ENCODE measurements at regions not wholly inside any gene's neighbourhood (a gene's known extent, or its start where the extent isn't known, plus 50 kb on each side); places are given as distances from the start of the nearest gene placed in this dataset.

GRCh38 chr10:106224676-106225075 is 939.8 kb downstream of the SORCS1 start:
- H2BK5ac ChIP-seq (ENCODE audit: low read depth, low read length), result no peak overlapping the region
- no peak for FAIRE-seq
- H3K79me2 ChIP-seq (ENCODE audit: control insufficient read depth in 1 of 2, insufficient read depth in 2 of 2, low read length in 2 of 2), result no peaks in the 10 kb centered on the region
- no peak overlapping the region for H2BK15ac ChIP-seq (ENCODE audit: low read length)
- no peak overlapping the region for H3K4me2 ChIP-seq (ENCODE audit: insufficient read depth in 1 of 2, low read depth in 2 of 2, low read length in 2 of 2)
- no peaks in the 10 kb centered on the region for H3K36me3 ChIP-seq (ENCODE audit: control insufficient read depth in 2 of 4, insufficient read depth in 4 of 4, low read length in 3 of 4)
- DNase-seq (ENCODE audit: low read depth in 1 of 2, low spot score in 2 of 2), result no peak
- no peak overlapping the region for H3K4ac ChIP-seq (replicated peaks; ENCODE audit: insufficient read length, low read depth, low read length)
- no peak overlapping the region for H4K5ac ChIP-seq (ENCODE audit: insufficient read length, low read depth, low read length)
- no peak overlapping the region for H3K23ac ChIP-seq (ENCODE audit: insufficient read length)
- no peak overlapping the region for H2AK5ac ChIP-seq (ENCODE audit: low read depth, low read length)
- H3K9ac ChIP-seq (replicated peaks in 1 of 4; ENCODE audit: extremely low read depth in 1 of 4, low read depth in 3 of 4, low read length in 3 of 4), result no peak overlapping the region
- no peak overlapping the region for H4K8ac ChIP-seq (ENCODE audit: extremely low read depth, insufficient read depth, low read length)
- H3K4me1 ChIP-seq (replicated peaks in 1 of 4; ENCODE audit: control insufficient read depth in 3 of 4, insufficient read depth in 4 of 4, low read length in 3 of 4), result no peaks in the 10 kb centered on the region
- no peak overlapping the region for H4K91ac ChIP-seq (replicated peaks; ENCODE audit: insufficient read length, low read length)
- no peak overlapping the region for H3K4me3 ChIP-seq (ENCODE audit: extremely low read depth in 1 of 4, insufficient read depth in 2 of 4, low read depth in 3 of 4, low read length in 4 of 4)
- no peaks in the 10 kb centered on the region for H3K79me1 ChIP-seq (ENCODE audit: low read depth, low read length)
- no peaks in the 10 kb centered on the region for H4K20me1 ChIP-seq (replicated peaks in 1 of 2; ENCODE audit: control insufficient read depth in 1 of 2, insufficient read depth in 2 of 2, low read length in 2 of 2)
- no peaks in the 10 kb centered on the region for H3K27me3 ChIP-seq (replicated peaks in 1 of 4; ENCODE audit: control insufficient read depth in 3 of 4, extremely low read depth in 1 of 4, insufficient read depth in 3 of 4, low read length in 3 of 4)
- no peak overlapping the region for H3K56ac ChIP-seq (replicated peaks; ENCODE audit: insufficient read length, low read depth, low read length)
- no peaks in the 10 kb centered on the region for H3K23me2 ChIP-seq (ENCODE audit: low read depth, low read length)
- no peak overlapping the region for H3K14ac ChIP-seq (ENCODE audit: insufficient read length)
- no peaks in the 10 kb centered on the region for H3K9me3 ChIP-seq (ENCODE audit: insufficient read depth in 2 of 2, low read depth in 1 of 2, low read length in 1 of 2)
- H2AFZ ChIP-seq (ENCODE audit: low read length), result no peak overlapping the region
- ChIA-PET POLR2A (ENCODE audit: partially characterized antibody) (no interaction called here), CTCF (ENCODE audit: partially characterized antibody) (interaction anchor here (0.9 kb wide), 1 partner anchor 131 kb away, joined by 4 read pairs; no protein-coding TSS in a partner anchor)
- H3K27ac ChIP-seq (ENCODE audit: low read depth, low read length), result no peak overlapping the region
- H2BK12ac ChIP-seq (ENCODE audit: low read depth, low read length), result no peak overlapping the region
- H2BK120ac ChIP-seq (replicated peaks; ENCODE audit: low read depth, low read length), result no peak overlapping the region
- H2BK20ac ChIP-seq (ENCODE audit: low read length), result no peak overlapping the region
- H3K18ac ChIP-seq (ENCODE audit: extremely low read depth, low read length), result no peak overlapping the region
- 67% methylated on average over 1 of the region's 1 CpG; no CpG with 5 or more reads in 1 of the 2 experiments for WGBS, 2 experiments (ENCODE audit: extremely low coverage in 1 of 2, insufficient coverage in 1 of 2, insufficient read length in 1 of 2, insufficient replicate concordance in 2 of 2, low coverage in 1 of 2, low lambda C conversion rate in 2 of 2, missing lambda C conversion rate in 1 of 2)
- no peak for TF ChIP-seq PHF8 (conservative IDR thresholded peaks at IDR 0.05; ENCODE audit: low read depth, low read length)
- TF ChIP-seq SAP30 (IDR thresholded peaks at IDR 0.05; ENCODE audit: insufficient read depth, insufficient replicate concordance, low read length), result no peak
- no peak for TF ChIP-seq FOSL1 (IDR thresholded peaks at IDR 0.05; ENCODE audit: insufficient read depth, low read depth, low read length)
- no peak for TF ChIP-seq RBBP5 (IDR thresholded peaks at IDR 0.05; ENCODE audit: borderline replicate concordance, low read depth, low read length)
- no peak for TF ChIP-seq RFX5 (IDR thresholded peaks at IDR 0.05; ENCODE audit: borderline replicate concordance, low read depth, low read length)
- TF ChIP-seq ATF3 (IDR thresholded peaks at IDR 0.05; ENCODE audit: insufficient read depth, low read depth, low read length), result no peak
- TF ChIP-seq SRF (IDR thresholded peaks at IDR 0.05; ENCODE audit: low read depth, low read length), result no peak
- TF ChIP-seq CREB1 (IDR thresholded peaks at IDR 0.05), result no peak
- no peak for TF ChIP-seq JUND (IDR thresholded peaks at IDR 0.05; ENCODE audit: low read length)
- TF ChIP-seq TEAD4 (IDR thresholded peaks at IDR 0.05; ENCODE audit: low read depth, low read length), result no peak
- TF ChIP-seq SP4 (IDR thresholded peaks at IDR 0.05; ENCODE audit: low read length), result no peak
- no peak for TF ChIP-seq HDAC2 (IDR thresholded peaks at IDR 0.05; ENCODE audit: borderline replicate concordance in 1 of 2, low read depth in 2 of 2, low read length in 2 of 2)
- no peak for TF ChIP-seq SP1 (IDR thresholded peaks at IDR 0.05; ENCODE audit: low read depth, low read length)
- no peak for TF ChIP-seq SIRT6 (IDR thresholded peaks at IDR 0.05; ENCODE audit: low read length)
- TF ChIP-seq EP300 (IDR thresholded peaks at IDR 0.05; ENCODE audit: borderline replicate concordance in 1 of 2, low read depth in 2 of 2, low read length in 2 of 2), result no peak
